Endodermal cell (in vitro differentiated cells): ENCODE measurements at regions not wholly inside any gene's neighbourhood (a gene's known extent, or its start where the extent isn't known, plus 50 kb on each side); places are given as distances from the start of the nearest gene placed in this dataset.

Experiments used
- DNase-seq: peaks from one replicate; pipeline ENCODE4 v3.0.0-alpha.2; 2017
- H3K27ac ChIP-seq: 2 replicates; pipeline ENCODE4 v1.5.1; 2013; ENCODE audit warnings: mild to moderate bottlenecking, low read depth, low read length, moderate library complexity
- H3K27me3 ChIP-seq: 2 replicates; pipeline ENCODE4 v1.6.1; 2013; ENCODE audit warnings: mild to moderate bottlenecking, low read length, moderate library complexity; ENCODE audit not compliant: insufficient read depth, control insufficient read depth, poor library complexity, severe bottlenecking
- H3K36me3 ChIP-seq: 2 replicates; pipeline ENCODE4 v1.7.0; 2013; ENCODE audit warnings: mild to moderate bottlenecking, low read length, moderate library complexity; ENCODE audit not compliant: control insufficient read depth, insufficient read depth
- H3K4me1 ChIP-seq: one replicate; pipeline ENCODE4 v1.7.0; 2013; ENCODE audit warnings: low read length; ENCODE audit not compliant: control insufficient read depth, insufficient read depth
- H3K4me3 ChIP-seq: 2 replicates; pipeline ENCODE4 v1.5.1; 2013; ENCODE audit warnings: mild to moderate bottlenecking, low read length, moderate library complexity
- H3K9ac ChIP-seq: 2 replicates; pipeline ENCODE4 v1.6.1; 2013; ENCODE audit warnings: mild to moderate bottlenecking, low read length, moderate library complexity; ENCODE audit not compliant: poor library complexity, severe bottlenecking; ENCODE audit errors: extremely low read depth
- H3K9me3 ChIP-seq: 2 replicates; pipeline ENCODE4 v1.6.1; 2013; ENCODE audit warnings: mild to moderate bottlenecking, low read length, moderate library complexity; ENCODE audit not compliant: control insufficient read depth
- H3K27ac Mint-ChIP-seq: 2 replicates; pipeline ENCODE4 v1.8.0; 2020; ENCODE audit warnings: mixed read lengths
- H3K27me3 Mint-ChIP-seq: 2 replicates; pipeline ENCODE4 v1.8.0; 2021; ENCODE audit warnings: mild to moderate bottlenecking, mixed read lengths; ENCODE audit not compliant: insufficient read depth
- H3K36me3 Mint-ChIP-seq: 2 replicates; pipeline ENCODE4 v1.8.0; 2020; ENCODE audit warnings: low read depth, mixed read lengths
- H3K4me1 Mint-ChIP-seq: 2 replicates; pipeline ENCODE4 v1.8.0; 2020; ENCODE audit warnings: mixed read lengths
- H3K4me3 Mint-ChIP-seq: 2 replicates; pipeline ENCODE4 v1.8.0; 2020; ENCODE audit warnings: mild to moderate bottlenecking, moderate library complexity, mixed read lengths
- H3K9me3 Mint-ChIP-seq: 2 replicates; pipeline ENCODE4 v1.8.0; 2020; ENCODE audit warnings: mild to moderate bottlenecking, mixed read lengths
- WGBS, 2 experiments: methylation state at CpG; one replicate each; pipeline versions ENCODE4 v1.1.5 to v1.1.7; 2013; ENCODE audit warnings: missing lambda C conversion rate in 2 of 2, mixed read lengths in 1 of 2; ENCODE audit not compliant: insufficient coverage in 1 of 2, insufficient read length in 1 of 2; 5-methylcytosine and 5-hydroxymethylcytosine counted together
- TF ChIP-seq, protein P1 (sequence below): fragments of 200-600 bp; sonication (generic); conservative IDR thresholded peaks from 2 replicates; pipeline ENCODE4 v1.5.0; 2021; ENCODE audit warnings: antibody characterized with exemption, mild to moderate bottlenecking

DNA sequence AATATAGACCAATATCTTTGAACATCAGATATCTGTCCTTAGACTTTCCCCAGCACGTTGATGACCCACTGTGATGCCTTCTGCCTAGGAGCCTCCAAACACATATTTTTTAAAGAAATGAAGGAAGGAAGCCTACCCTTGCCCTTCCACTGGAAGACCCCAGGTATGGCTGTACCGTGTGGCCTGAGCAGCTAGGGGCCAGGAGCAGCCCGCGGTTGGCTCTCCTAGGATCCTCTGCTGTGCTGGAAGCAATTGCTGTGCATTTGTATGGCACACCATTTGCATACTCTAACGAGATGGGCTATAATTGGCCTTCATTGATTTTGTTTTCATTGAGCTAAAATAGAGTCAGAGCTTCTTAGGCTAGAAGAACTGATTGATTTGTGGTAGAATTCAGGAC, 128.8 kb downstream of the GPAT3 start:
- peaks cover 4% of the 10 kb centered on the region for H3K4me1 ChIP-seq
- no peak overlapping the region for H3K27ac Mint-ChIP-seq
- no peak for DNase-seq
- TF ChIP-seq, protein P1, sequence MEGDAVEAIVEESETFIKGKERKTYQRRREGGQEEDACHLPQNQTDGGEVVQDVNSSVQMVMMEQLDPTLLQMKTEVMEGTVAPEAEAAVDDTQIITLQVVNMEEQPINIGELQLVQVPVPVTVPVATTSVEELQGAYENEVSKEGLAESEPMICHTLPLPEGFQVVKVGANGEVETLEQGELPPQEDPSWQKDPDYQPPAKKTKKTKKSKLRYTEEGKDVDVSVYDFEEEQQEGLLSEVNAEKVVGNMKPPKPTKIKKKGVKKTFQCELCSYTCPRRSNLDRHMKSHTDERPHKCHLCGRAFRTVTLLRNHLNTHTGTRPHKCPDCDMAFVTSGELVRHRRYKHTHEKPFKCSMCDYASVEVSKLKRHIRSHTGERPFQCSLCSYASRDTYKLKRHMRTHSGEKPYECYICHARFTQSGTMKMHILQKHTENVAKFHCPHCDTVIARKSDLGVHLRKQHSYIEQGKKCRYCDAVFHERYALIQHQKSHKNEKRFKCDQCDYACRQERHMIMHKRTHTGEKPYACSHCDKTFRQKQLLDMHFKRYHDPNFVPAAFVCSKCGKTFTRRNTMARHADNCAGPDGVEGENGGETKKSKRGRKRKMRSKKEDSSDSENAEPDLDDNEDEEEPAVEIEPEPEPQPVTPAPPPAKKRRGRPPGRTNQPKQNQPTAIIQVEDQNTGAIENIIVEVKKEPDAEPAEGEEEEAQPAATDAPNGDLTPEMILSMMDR = no peak
- 67 to 83% methylated on average over 2 to 4 of the region's 5 CpGs for WGBS, 2 experiments
- H3K36me3 Mint-ChIP-seq = no peaks in the 10 kb centered on the region
- no peak overlapping the region for H3K9ac ChIP-seq
- no peaks in the 10 kb centered on the region for H3K27me3 ChIP-seq
- H3K4me1 Mint-ChIP-seq = peaks cover 20% of the 10 kb centered on the region
- H3K9me3 Mint-ChIP-seq = no peaks in the 10 kb centered on the region
- no peak overlapping the region for H3K4me3 Mint-ChIP-seq
- H3K27me3 Mint-ChIP-seq = no peaks in the 10 kb centered on the region
- no peaks in the 10 kb centered on the region for H3K36me3 ChIP-seq
- no peaks in the 10 kb centered on the region for H3K9me3 ChIP-seq
- no peak overlapping the region for H3K4me3 ChIP-seq
- no peak overlapping the region for H3K27ac ChIP-seq

GRCh38 chr4:83664071-83664470, 128.2 kb downstream of the GPAT3 start:
- no peaks in the 10 kb centered on the region for H3K36me3 Mint-ChIP-seq
- H3K27ac Mint-ChIP-seq = no peak overlapping the region
- no peak for DNase-seq
- H3K27me3 ChIP-seq = no peaks in the 10 kb centered on the region
- H3K36me3 ChIP-seq = no peaks in the 10 kb centered on the region
- H3K9me3 ChIP-seq = no peaks in the 10 kb centered on the region
- TF ChIP-seq, protein P1 = no peak
- H3K9ac ChIP-seq = no peak overlapping the region
- H3K4me3 Mint-ChIP-seq = no peak overlapping the region
- H3K9me3 Mint-ChIP-seq = no peaks in the 10 kb centered on the region
- H3K4me3 ChIP-seq = no peak overlapping the region
- no peak overlapping the region for H3K27ac ChIP-seq
- H3K4me1 ChIP-seq = peaks cover 4% of the 10 kb centered on the region
- peaks cover 21% of the 10 kb centered on the region for H3K4me1 Mint-ChIP-seq
- WGBS, 2 experiments = 85 to 88% methylated on average over 4 to 10 of the region's 10 CpGs
- no peaks in the 10 kb centered on the region for H3K27me3 Mint-ChIP-seq

DNA sequence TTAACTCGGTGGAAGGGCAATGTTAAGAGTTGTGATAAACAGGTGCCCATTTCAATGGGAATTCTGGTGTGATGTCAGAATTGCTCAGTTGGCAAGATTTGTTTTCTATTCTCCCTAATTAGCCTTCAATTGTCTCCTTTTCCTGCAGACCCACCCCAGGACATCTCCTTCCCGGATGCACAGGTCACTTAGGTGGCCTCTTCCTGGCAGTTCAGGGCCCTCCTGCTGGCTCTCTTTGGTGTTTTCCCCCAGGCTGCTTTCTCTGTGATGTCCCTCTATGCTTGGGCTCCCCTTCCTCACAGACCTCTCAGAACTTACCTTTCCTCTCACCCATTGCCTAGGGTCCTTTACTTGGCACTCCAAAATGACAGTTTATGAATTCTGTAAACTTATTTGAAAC, 126.3 kb downstream of the GPAT3 start:
- peaks cover 26% of the 10 kb centered on the region for H3K4me1 Mint-ChIP-seq
- no peaks in the 10 kb centered on the region for H3K36me3 Mint-ChIP-seq
- no peaks in the 10 kb centered on the region for H3K9me3 Mint-ChIP-seq
- Histone ChIP-seq H3K36me3 (no peaks in the 10 kb centered on the region), H3K9me3 (no peaks in the 10 kb centered on the region), H3K27ac (no peak overlapping the region), H3K9ac (no peak overlapping the region), H3K27me3 (no peaks in the 10 kb centered on the region), H3K4me3 (no peak overlapping the region), H3K4me1 (peaks cover 4% of the 10 kb centered on the region)
- H3K27me3 Mint-ChIP-seq = no peaks in the 10 kb centered on the region
- DNase-seq = no peak
- H3K27ac Mint-ChIP-seq = no peak overlapping the region
- WGBS, 2 experiments = 43 to 62% methylated on average over 1 to 2 of the region's 2 CpGs
- no peak overlapping the region for H3K4me3 Mint-ChIP-seq
- TF ChIP-seq, protein P1 = no peak
